Epithelial cell of esophagus (primary cell): ENCODE measurements at regions not wholly inside any gene's neighbourhood (a gene's known extent, or its start where the extent isn't known, plus 50 kb on each side); places are given as distances from the start of the nearest gene placed in this dataset.
A peak's percentile ranks its signal among the peaks of the same experiment; 100 is the strongest.

Source experiments
- DNase-seq: peaks from one replicate; pipeline ENCODE4 v3.0.0; 2010; ENCODE audit warnings: low read depth
- H3K4me3 ChIP-seq: 2 replicates; pipeline ENCODE4 v1.5.1; 2011; ENCODE audit warnings: mild to moderate bottlenecking, low read length, control low read depth
- CTCF ChIP-seq: IDR thresholded peaks from 2 replicates; pipeline ENCODE4 v1.5.1; 2011; ENCODE audit warnings: low read depth, mild to moderate bottlenecking, low read length, control low read depth, inconsistent platforms; ENCODE audit not compliant: insufficient read depth; ENCODE audit errors: missing control alignments

- H3K4me3 ChIP-seq: no peak overlapping the region
- no peak for DNase-seq
- no peak for TF ChIP-seq CTCF
Observed at GRCh38 chr3:181432992-181433391, 278.7 kb upstream of the SOX2 start.

GRCh38 chr3:181431748-181432147 is 280.0 kb upstream of the SOX2 start:
- no peak for DNase-seq
- H3K4me3 ChIP-seq: no peak overlapping the region
- TF ChIP-seq CTCF: no peak

- no peak for DNase-seq
- TF ChIP-seq CTCF: no peak
- no peak overlapping the region for H3K4me3 ChIP-seq
Observed at GRCh38 chr3:181425074-181425473, 286.7 kb upstream of the SOX2 start.

- TF ChIP-seq CTCF: no peak
- no peak overlapping the region for H3K4me3 ChIP-seq
- DNase-seq: no peak
Observed at GRCh38 chr3:181418233-181418632, 293.5 kb upstream of the SOX2 start.

- H3K4me3 ChIP-seq: no peak overlapping the region
- peak; percentile 93 for DNase-seq
- TF ChIP-seq CTCF: no peak
Observed at GRCh38 chr3:181417748-181418147, 294.0 kb upstream of the SOX2 start.

GRCh38 chr3:181410870-181411269 is 300.9 kb upstream of the SOX2 start:
- DNase-seq: no peak
- no peak overlapping the region for H3K4me3 ChIP-seq
- no peak for TF ChIP-seq CTCF

- no peak overlapping the region for H3K4me3 ChIP-seq
- peak; percentile 38 for DNase-seq
- TF ChIP-seq CTCF: no peak
Observed at GRCh38 chr3:181403876-181404660, 307.7 kb upstream of the SOX2 start.
